ENCODE measurements at regions not wholly inside any gene's neighbourhood (a gene's known extent, or its start where the extent isn't known, plus 50 kb on each side); places are given as distances from the start of the nearest gene placed in this dataset.

- TF ChIP-seq CTCF (IDR thresholded peaks at IDR 0.05; ENCODE audit: low read depth, low read length) (no peak), EZH2phosphoT487 (IDR thresholded peaks at IDR 0.05; ENCODE audit: low read depth) (no peak)
Observed at GRCh38 chr15:39392469-39393047, 188.3 kb upstream of the THBS1 start.

Measured in OCI-LY3 (cell line).